H1 (cell line): ENCODE measurements at regions not wholly inside any gene's neighbourhood (a gene's known extent, or its start where the extent isn't known, plus 50 kb on each side); places are given as distances from the start of the nearest gene placed in this dataset.

Source experiments
- ATF2 ChIP-seq: IDR thresholded peaks from 2 replicates; pipeline ENCODE4 v1.6.1; 2012; ENCODE audit warnings: low read length, inconsistent platforms
- BCL11A ChIP-seq, 2 experiments: IDR thresholded peaks; one replicate each; pipeline ENCODE4 v1.6.1; 2011; ENCODE audit warnings: low read depth in 2 of 2, low read length in 2 of 2, mild to moderate bottlenecking in 2 of 2
- BRCA1 ChIP-seq: IDR thresholded peaks from 2 replicates; pipeline ENCODE4 v1.6.1; 2012; ENCODE audit warnings: low read depth, low read length, improper control_type of control experiment
- CTCF ChIP-seq, 3 experiments: IDR thresholded peaks; 1 replicate in 2 of 3; 2 replicates in 1 of 3; pipeline versions ENCODE4 v1.5.1 to v1.6.1; 2011; ENCODE audit warnings: low read length in 3 of 3, mild to moderate bottlenecking in 3 of 3, inconsistent platforms in 2 of 3, low read depth in 1 of 3, moderate library complexity in 1 of 3; ENCODE audit not compliant: insufficient read depth in 1 of 3; ENCODE audit errors: control extremely low read depth in 1 of 3
- EZH2 ChIP-seq: fragments of 200-600 bp; sonication (generic); IDR thresholded peaks from 2 replicates; pipeline ENCODE4 v1.7.1; 2012; ENCODE audit warnings: low read depth, mild to moderate bottlenecking, moderate library complexity, low read length, inconsistent platforms; ENCODE audit not compliant: severe bottlenecking
- FOSL1 ChIP-seq: IDR thresholded peaks from 2 replicates; pipeline ENCODE4 v1.6.1; 2011; ENCODE audit warnings: mild to moderate bottlenecking, low read depth, low read length, moderate library complexity; ENCODE audit not compliant: insufficient read depth
- JUND ChIP-seq: IDR thresholded peaks from 2 replicates; pipeline ENCODE4 v1.6.1; 2011; ENCODE audit warnings: mild to moderate bottlenecking, improper control_type of control experiment, low read length
- POLR2AphosphoS5 ChIP-seq: IDR thresholded peaks from 2 replicates; pipeline ENCODE4 v1.6.1; 2011; ENCODE audit warnings: low read depth, low read length
- SIN3A ChIP-seq, 2 experiments: IDR thresholded peaks in 1 of 2; conservative IDR thresholded peaks in 1 of 2; 2 replicates each; pipeline ENCODE4 v1.6.1; 2011 to 2012; ENCODE audit warnings: low read length in 2 of 2, improper control_type of control experiment in 1 of 2, low read depth in 1 of 2, mild to moderate bottlenecking in 1 of 2
- SRF ChIP-seq: IDR thresholded peaks from 2 replicates; pipeline ENCODE4 v1.6.1; 2011; ENCODE audit warnings: mild to moderate bottlenecking, low read depth, low read length, moderate library complexity
- SUZ12 ChIP-seq: fragments of 200-600 bp; sonication (generic); IDR thresholded peaks from 2 replicates; pipeline ENCODE4 v1.6.1; 2012; ENCODE audit warnings: mild to moderate bottlenecking, inconsistent platforms, low read length, moderate library complexity, mixed read lengths
- TAF7 ChIP-seq: optimal IDR thresholded peaks from 2 replicates; pipeline ENCODE3; 2011; ENCODE audit warnings: low read depth, mild to moderate bottlenecking, inconsistent platforms, low read length, moderate library complexity, borderline replicate concordance

- TF ChIP-seq EZH2 (no peak), CTCF (IDR thresholded peaks at IDR 0.05; ENCODE audit: control extremely low read depth in 1 of 3, insufficient read depth in 1 of 3, low read depth in 1 of 3, low read length in 3 of 3) (no peak), BRCA1 (no peak), SUZ12 (no peak), TAF7 (no peak), SIN3A (conservative IDR thresholded peaks at IDR 0.05 in 1 of 2, IDR thresholded peaks at IDR 0.05 in 1 of 2; ENCODE audit: low read depth in 1 of 2, low read length in 2 of 2) (no peak), SRF (no peak), BCL11A (IDR thresholded peaks at IDR 0.05; ENCODE audit: low read depth in 2 of 2, low read length in 2 of 2) (no peak), POLR2AphosphoS5 (no peak), ATF2 (no peak), FOSL1 (no peak), JUND (no peak)
Measured at GRCh38 chr6:3646616-3647362, 104.7 kb downstream of the PXDC1 start.
